Calu3 (cell line): ENCODE measurements at regions not wholly inside any gene's neighbourhood (a gene's known extent, or its start where the extent isn't known, plus 50 kb on each side); places are given as distances from the start of the nearest gene placed in this dataset.

Experiments used
- BruUV-seq: library from RNA; stranded (reverse); fragments of 400-500 nt; replicated peaks from 2 replicates; lab custom pipeline; 2021; lab: Mats Ljungman, UMichigan
- CTCF ChIA-PET: fragments of 300-600 bp; sonication (Branson Sonifier 250); formaldehyde crosslinking; loops from one replicate; lab custom pipeline; 2022; ENCODE audit warnings: antibody characterized with exemption; lab: Charles Lee
- DNase-seq: peaks from one replicate; pipeline ENCODE4 v3.0.0; 2022
- H3K27ac Mint-ChIP-seq: one replicate; pipeline ENCODE4 v1.8.0; 2022; ENCODE audit warnings: mixed read lengths; ENCODE audit not compliant: unreplicated experiment
- H3K27me3 Mint-ChIP-seq: one replicate; pipeline ENCODE4 v1.8.0; 2022; ENCODE audit warnings: mixed read lengths; ENCODE audit not compliant: unreplicated experiment
- H3K36me3 Mint-ChIP-seq: one replicate; pipeline ENCODE4 v1.8.0; 2022; ENCODE audit warnings: mild to moderate bottlenecking, moderate library complexity, mixed read lengths; ENCODE audit not compliant: insufficient read depth, unreplicated experiment
- H3K4me1 Mint-ChIP-seq: one replicate; pipeline ENCODE4 v1.8.0; 2022; ENCODE audit warnings: mild to moderate bottlenecking, low read depth, mixed read lengths; ENCODE audit not compliant: unreplicated experiment
- H3K4me3 Mint-ChIP-seq: one replicate; pipeline ENCODE4 v1.8.0; 2022; ENCODE audit warnings: mild to moderate bottlenecking, low read depth, moderate library complexity, mixed read lengths; ENCODE audit not compliant: unreplicated experiment
- H3K9me3 Mint-ChIP-seq: one replicate; pipeline ENCODE4 v1.8.0; 2022; ENCODE audit warnings: low read depth, mixed read lengths; ENCODE audit not compliant: unreplicated experiment
- CTCF ChIP-seq: fragments of 200-600 bp; IDR thresholded peaks from one replicate; pipeline ENCODE4 v1.8.0; 2022; ENCODE audit warnings: antibody characterized with exemption; ENCODE audit not compliant: unreplicated experiment
- intact Hi-C: fragments of 100-400 bp; cut with micrococcal nuclease; formaldehyde crosslinking; loops from one replicate; pipeline ENCODE4 v1.10.0; 2022; ENCODE audit not compliant: unreplicated experiment

- no peaks in the 10 kb centered on the region for H3K9me3 Mint-ChIP-seq
- intact Hi-C loops: no loop called here
- no peak overlapping the region for H3K4me3 Mint-ChIP-seq
- TF ChIP-seq CTCF: no peak
- H3K4me1 Mint-ChIP-seq: peaks cover 19% of the 10 kb centered on the region
- H3K27ac Mint-ChIP-seq: no peak overlapping the region
- no peak for DNase-seq
- BruUV-seq: no TSS peak
- peaks cover 3% of the 10 kb centered on the region for H3K36me3 Mint-ChIP-seq
- no peaks in the 10 kb centered on the region for H3K27me3 Mint-ChIP-seq
- CTCF ChIA-PET: interaction anchor here (0.5 kb wide), 1 partner anchor 391 kb away, joined by 7 read pairs; no protein-coding TSS in a partner anchor
Measured at GRCh38 chr2:64396001-64396400, 58.0 kb upstream of the LGALSL start.

- H3K4me3 Mint-ChIP-seq: no peak overlapping the region
- H3K27ac Mint-ChIP-seq: no peak overlapping the region
- no TSS peak for BruUV-seq
- H3K9me3 Mint-ChIP-seq: no peaks in the 10 kb centered on the region
- intact Hi-C loops: no loop called here
- no peak for DNase-seq
- no peak for TF ChIP-seq CTCF
- peaks cover 25% of the 10 kb centered on the region for H3K4me1 Mint-ChIP-seq
- CTCF ChIA-PET: no interaction called here
- peaks cover 3% of the 10 kb centered on the region for H3K36me3 Mint-ChIP-seq
- H3K27me3 Mint-ChIP-seq: no peaks in the 10 kb centered on the region
Measured at GRCh38 chr2:64396551-64396950, 57.4 kb upstream of the LGALSL start.

- no peak for DNase-seq
Measured at GRCh38 chr2:64398516-64399129, 55.3 kb upstream of the LGALSL start.

GRCh38 chr2:64399521-64399920 lies 54.4 kb upstream of the LGALSL start:
- Mint-ChIP-seq H3K4me1 (peaks cover 29% of the 10 kb centered on the region), H3K36me3 (peaks cover 7% of the 10 kb centered on the region), H3K27ac (no peak overlapping the region), H3K9me3 (no peaks in the 10 kb centered on the region), H3K4me3 (no peak overlapping the region), H3K27me3 (no peaks in the 10 kb centered on the region)
- BruUV-seq: no TSS peak
- DNase-seq: no peak
- no peak for TF ChIP-seq CTCF
- CTCF ChIA-PET: no interaction called here
- intact Hi-C loops: no loop called here

More at GRCh38 chr2:64398516-64399129, 55.3 kb upstream of the LGALSL start:
- Mint-ChIP-seq H3K4me1 (peaks cover 29% of the 10 kb centered on the region), H3K4me3 (no peak overlapping the region), H3K36me3 (peaks cover 3% of the 10 kb centered on the region), H3K27ac (no peak overlapping the region), H3K9me3 (no peaks in the 10 kb centered on the region), H3K27me3 (no peaks in the 10 kb centered on the region)
- no TSS peak for BruUV-seq
- intact Hi-C loops: no loop called here
- CTCF ChIA-PET: no interaction called here
- TF ChIP-seq CTCF: no peak
